HG03575 (cell line): ENCODE measurements at regions not wholly inside any gene's neighbourhood (a gene's known extent, or its start where the extent isn't known, plus 50 kb on each side); places are given as distances from the start of the nearest gene placed in this dataset.

Experiments used
- ATAC-seq: cut with Tn5 transposase; IDR thresholded peaks from one replicate; pipeline ENCODE4 v1.9.1; 2021; ENCODE audit not compliant: unreplicated experiment, insufficient number of reproducible peaks, low FRiP score; ENCODE audit errors: extremely low read depth

- no peak for ATAC-seq
Measured at GRCh38 chr4:37001688-37002436, 242.7 kb upstream of the NWD2 start.

- no peak for ATAC-seq
Measured at GRCh38 chr4:37002625-37003024, 241.9 kb upstream of the NWD2 start.

DNA sequence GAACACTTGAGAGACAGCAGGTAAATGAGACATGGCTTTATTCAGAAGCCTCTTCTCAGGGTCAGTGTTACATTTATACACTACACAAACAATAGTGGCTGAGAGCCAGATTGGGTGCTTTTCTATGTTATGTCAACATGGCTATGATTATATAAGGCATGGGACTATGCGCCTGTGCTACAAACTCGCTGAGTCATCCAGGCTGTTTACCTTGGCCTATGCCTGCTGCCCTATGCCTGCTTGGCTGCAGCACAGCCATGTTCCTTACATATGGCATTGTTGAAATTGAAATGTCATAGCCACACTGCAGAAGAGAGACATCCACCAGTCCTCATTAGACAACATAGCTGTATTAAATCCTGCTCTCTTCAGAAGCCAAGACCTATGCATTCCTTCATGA lies 236.3 kb upstream of the NWD2 start:
- ATAC-seq = no peak

GRCh38 chr4:37014584-37014983 lies 230.0 kb upstream of the NWD2 start:
- no peak for ATAC-seq

- ATAC-seq = no peak
Measured at GRCh38 chr4:37015391-37015790, 229.2 kb upstream of the NWD2 start.

- ATAC-seq = no peak
Measured at GRCh38 chr4:37023504-37023903, 221.0 kb upstream of the NWD2 start.

GRCh38 chr4:37023996-37024395 lies 220.5 kb upstream of the NWD2 start:
- no peak for ATAC-seq

DNA sequence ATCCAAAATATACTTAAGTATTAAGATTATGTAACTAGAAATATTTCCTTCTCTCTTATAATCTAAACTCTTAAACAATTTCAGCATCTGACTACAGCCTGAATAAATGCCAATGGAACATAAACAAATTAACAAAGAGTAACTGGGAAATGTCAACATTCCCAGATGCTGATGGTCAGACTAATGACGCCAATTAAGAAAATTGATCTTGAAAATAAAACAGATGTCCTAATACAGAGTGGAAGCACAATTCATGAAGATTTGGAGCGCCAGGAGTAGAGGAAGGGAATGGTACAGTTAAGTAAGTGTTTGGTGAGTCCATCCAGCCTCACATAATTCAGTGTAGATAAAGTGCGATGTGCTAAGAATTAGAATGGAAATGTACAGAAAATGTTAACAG lies 203.7 kb upstream of the NWD2 start:
- ATAC-seq = no peak

- ATAC-seq = no peak
Measured at GRCh38 chr4:37043342-37043741, 201.2 kb upstream of the NWD2 start.

GRCh38 chr4:37051111-37051510 lies 193.4 kb upstream of the NWD2 start:
- no peak for ATAC-seq

GRCh38 chr4:37051866-37052265 lies 192.7 kb upstream of the NWD2 start:
- no peak for ATAC-seq

- no peak for ATAC-seq
Measured at GRCh38 chr4:37054531-37055077, 189.9 kb upstream of the NWD2 start.

- ATAC-seq = no peak
Measured at GRCh38 chr4:37058826-37059225, 185.7 kb upstream of the NWD2 start.

DNA sequence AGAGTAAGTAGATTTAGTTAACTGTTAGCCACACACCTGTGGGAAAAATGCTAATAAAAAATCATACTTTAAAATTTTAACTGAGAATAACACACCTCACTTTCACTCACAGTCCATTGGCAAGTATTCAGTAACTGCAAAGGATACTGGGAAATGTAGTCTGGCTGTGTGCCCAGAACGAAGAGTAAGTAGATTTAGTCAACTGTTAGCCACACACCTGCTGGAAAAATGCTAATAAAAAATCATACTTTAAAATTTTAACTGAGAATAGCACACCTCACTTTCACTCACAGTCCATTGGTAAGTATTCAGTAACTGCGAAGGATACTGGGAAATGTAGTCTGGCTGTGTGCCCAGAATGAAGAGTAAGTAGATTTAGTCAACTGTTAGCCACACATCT lies 178.4 kb upstream of the NWD2 start:
- ATAC-seq = no peak

- no peak for ATAC-seq
Measured at GRCh38 chr4:37068580-37068979, 176.0 kb upstream of the NWD2 start.

- no peak for ATAC-seq
Measured at GRCh38 chr4:37070041-37070440, 174.5 kb upstream of the NWD2 start.

- no peak for ATAC-seq
Measured at GRCh38 chr4:37071576-37071975, 173.0 kb upstream of the NWD2 start.

DNA sequence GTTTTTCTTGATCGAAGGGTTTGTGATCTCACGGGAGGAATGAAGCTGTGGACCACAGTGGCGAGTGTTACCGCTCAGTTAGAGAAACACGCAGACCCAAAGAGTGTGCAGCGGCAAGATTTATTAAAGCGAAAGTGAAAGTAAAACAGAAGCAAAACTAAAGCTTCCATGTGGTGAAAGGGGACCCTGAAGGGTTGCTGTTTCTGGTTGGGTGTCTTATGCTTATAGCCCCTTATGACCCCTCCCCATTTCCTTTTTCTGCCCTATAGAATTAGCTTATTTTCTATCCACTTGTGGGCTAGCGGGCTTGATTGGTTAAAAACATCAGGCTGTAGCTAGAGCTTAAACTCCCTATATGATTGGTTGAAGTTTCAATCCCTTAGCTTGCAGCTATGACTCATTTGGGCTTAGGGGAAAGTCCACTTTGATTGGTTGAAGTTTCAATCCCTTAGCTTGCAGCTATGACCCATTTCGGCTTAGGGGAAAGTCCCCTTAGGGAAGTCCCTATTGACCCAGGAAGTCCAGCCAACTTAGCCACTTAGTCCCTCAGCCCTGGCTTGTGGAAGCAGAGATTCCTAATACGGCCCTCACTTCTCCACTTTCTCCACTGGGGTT lies 171.2 kb upstream of the NWD2 start:
- ATAC-seq = no peak

GRCh38 chr4:37082912-37083311 lies 161.6 kb upstream of the NWD2 start:
- no peak for ATAC-seq

DNA sequence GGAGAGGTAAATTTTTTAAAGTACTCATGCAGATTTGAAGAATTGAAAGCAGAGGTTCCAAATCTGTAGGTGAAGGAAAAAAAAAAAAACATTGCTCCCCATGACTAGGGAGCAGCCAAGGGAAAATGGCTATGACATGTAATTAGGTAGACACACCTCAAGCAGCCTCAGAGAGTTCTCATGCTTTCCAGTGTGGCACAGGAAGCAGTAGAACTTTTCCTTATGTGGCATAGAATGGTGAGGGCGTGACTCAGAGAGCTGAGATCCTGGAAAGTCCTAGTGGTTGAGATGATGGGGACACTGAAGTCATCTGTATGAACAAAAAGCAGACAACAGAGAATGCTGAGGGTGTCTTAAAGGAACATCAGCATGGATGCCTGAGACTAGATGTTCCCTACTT lies 148.6 kb upstream of the NWD2 start:
- ATAC-seq = no peak

DNA sequence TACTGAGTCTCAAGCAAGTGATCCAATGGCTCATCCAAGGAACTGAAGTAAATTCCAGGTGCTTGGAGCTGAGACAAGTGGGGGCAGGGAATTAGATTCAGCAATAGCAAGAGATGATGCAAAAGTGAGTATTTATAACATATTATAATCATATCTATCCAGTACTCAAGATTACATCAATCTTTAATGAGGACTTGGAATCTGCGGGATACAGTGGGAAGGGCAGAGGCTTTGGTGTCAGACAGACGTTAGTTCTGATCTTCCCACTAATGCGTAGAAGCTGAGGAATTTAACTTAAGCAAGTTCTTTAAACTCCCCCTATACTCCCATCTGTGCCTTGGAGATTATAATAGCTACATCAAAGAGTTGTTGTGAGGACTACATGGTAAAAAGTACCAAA lies 143.4 kb upstream of the NWD2 start:
- no peak for ATAC-seq
